ENCODE measurements at regions not wholly inside any gene's neighbourhood (a gene's known extent, or its start where the extent isn't known, plus 50 kb on each side); places are given as distances from the start of the nearest gene placed in this dataset.

DNA sequence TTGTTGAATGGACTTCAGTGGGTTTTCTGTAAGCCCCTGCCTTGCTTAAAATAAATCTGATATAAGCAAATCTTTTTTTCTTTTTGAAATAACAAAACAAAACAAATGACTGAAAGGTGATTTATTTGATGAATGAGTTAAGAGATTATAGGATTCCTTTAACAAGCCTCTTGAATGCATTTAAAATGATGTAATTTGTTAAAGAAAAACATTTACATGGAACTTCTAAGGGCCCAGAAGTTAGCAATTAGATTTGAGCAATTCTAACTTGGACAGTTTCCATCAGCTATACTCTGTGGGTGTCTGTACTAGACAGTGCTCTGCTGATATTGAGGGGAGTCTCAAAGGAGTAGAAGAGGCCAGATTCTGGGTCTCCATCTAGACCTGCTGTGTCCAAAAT lies 143.5 kb upstream of the RAG2 start (continued):
- TF ChIP-seq FOS (IDR thresholded peaks at IDR 0.05; ENCODE audit: borderline replicate concordance, extremely low read depth, insufficient read length), result no peak
- TF ChIP-seq NR2C1 (IDR thresholded peaks at IDR 0.05), result no peak
- no peak for TF ChIP-seq HDGF (IDR thresholded peaks at IDR 0.05)
- TF ChIP-seq SREBF2 (IDR thresholded peaks at IDR 0.05; ENCODE audit: low read length), result no peak
- TF ChIP-seq NR2F1 (conservative IDR thresholded peaks at IDR 0.05), result no peak
- TF ChIP-seq EED (IDR thresholded peaks at IDR 0.05; ENCODE audit: low read depth), result no peak
- TF ChIP-seq YBX1 (IDR thresholded peaks at IDR 0.05), result no peak

GRCh38 chr11:36738292-36738861 lies 140.3 kb upstream of the RAG2 start:
- Histone ChIP-seq H3K4me1 (ENCODE audit: control insufficient read depth, insufficient read depth, low read length) (peaks cover 16% of the 10 kb centered on the region), H3K4me2 (ENCODE audit: control insufficient read depth, insufficient read depth) (no peak overlapping the region), H3K79me2 (ENCODE audit: control insufficient read depth, insufficient read depth, low read length) (no peaks in the 10 kb centered on the region), H3K27ac (ENCODE audit: control insufficient read depth, insufficient read depth) (no peak overlapping the region), H3K9me3 (replicated peaks; ENCODE audit: control insufficient read depth, insufficient read depth, low read length) (no peaks in the 10 kb centered on the region), H3K27me3 (replicated peaks in 1 of 2; ENCODE audit: control insufficient read depth in 2 of 2, insufficient read depth in 2 of 2, low read length in 1 of 2) (no peaks in the 10 kb centered on the region), H3K36me3 (ENCODE audit: control insufficient read depth in 2 of 2, insufficient read depth in 2 of 2, low read length in 1 of 2) (no peaks in the 10 kb centered on the region), H4K20me1 (ENCODE audit: control insufficient read depth, insufficient read depth) (no peaks in the 10 kb centered on the region), H2AFZ (ENCODE audit: control insufficient read depth, low read depth, low read length) (no peak overlapping the region), H3K9ac (ENCODE audit: control insufficient read depth, insufficient read depth, low read length) (no peak overlapping the region), H3K4me3 (no peak overlapping the region)
- ChIA-PET POLR2A (no interaction called here), RAD21 (ENCODE audit: unreplicated experiment) (interaction anchor here (0.9 to 4.3 kb wide), 4 partner anchors 9 to 174 kb away, joined by 3 to 25 read pairs (median 6); no protein-coding TSS in a partner anchor), SMC1A (ENCODE audit: uncharacterized antibody, unreplicated experiment) (interaction anchor here (1.0 to 2.6 kb wide), 5 partner anchors 9 to 47 kb away, joined by 3 to 7 read pairs (median 4); no protein-coding TSS in a partner anchor), CTCF (interaction anchor here (0.6 to 6.1 kb wide), 8 partner anchors 10 to 245 kb away, joined by 3 to 80 read pairs (median 4); no protein-coding TSS in a partner anchor)
- intact Hi-C loops (cut with micrococcal nuclease; ENCODE audit: unreplicated experiment), result no loop called here
- ATAC-seq (peak; percentile 11; the same call in 2 of the 3 replicates), FAIRE-seq (no peak), DNase-seq (ENCODE audit: low read depth, low spot score) (no peak)
- in situ Hi-C loops (cut with MboI), result no loop called here
- WGBS (ENCODE audit: insufficient coverage, insufficient replicate concordance, low lambda C conversion rate, missing lambda C conversion rate), result 2% methylated on average over 3 of the region's 3 CpGs
- BruUV-seq (replicated peaks), result no TSS peak
- TF ChIP-seq BHLHE40 (IDR thresholded peaks at IDR 0.05; ENCODE audit: borderline replicate concordance in 1 of 2, low read depth in 2 of 2, low read length in 1 of 2) (no peak), ZNF24 (IDR thresholded peaks at IDR 0.05) (peak; percentile 74), FOXK2 (IDR thresholded peaks at IDR 0.05) (no peak), MEF2B (IDR thresholded peaks at IDR 0.05; ENCODE audit: partially characterized antibody, poor library complexity, severe bottlenecking) (peak; percentile 31), SRF (IDR thresholded peaks at IDR 0.05; ENCODE audit: low read depth in 2 of 2, low read length in 2 of 2) (no peak), NR2C1 (IDR thresholded peaks at IDR 0.05) (no peak), E2F4 (IDR thresholded peaks at IDR 0.05; ENCODE audit: low read depth, low read length) (no peak), SPI1 (IDR thresholded peaks at IDR 0.05; ENCODE audit: borderline replicate concordance, insufficient read depth, low read depth, low read length) (peak; percentile 78), ZBTB11 (CRISPR knock-in tag; IDR thresholded peaks at IDR 0.05) (no peak), ZNF274 (IDR thresholded peaks at IDR 0.05; ENCODE audit: insufficient read depth, insufficient read length) (no peak), RAD21 (IDR thresholded peaks at IDR 0.05; ENCODE audit: insufficient read depth, low read depth, low read length) (no peak)
- TF ChIP-seq, protein P1, sequence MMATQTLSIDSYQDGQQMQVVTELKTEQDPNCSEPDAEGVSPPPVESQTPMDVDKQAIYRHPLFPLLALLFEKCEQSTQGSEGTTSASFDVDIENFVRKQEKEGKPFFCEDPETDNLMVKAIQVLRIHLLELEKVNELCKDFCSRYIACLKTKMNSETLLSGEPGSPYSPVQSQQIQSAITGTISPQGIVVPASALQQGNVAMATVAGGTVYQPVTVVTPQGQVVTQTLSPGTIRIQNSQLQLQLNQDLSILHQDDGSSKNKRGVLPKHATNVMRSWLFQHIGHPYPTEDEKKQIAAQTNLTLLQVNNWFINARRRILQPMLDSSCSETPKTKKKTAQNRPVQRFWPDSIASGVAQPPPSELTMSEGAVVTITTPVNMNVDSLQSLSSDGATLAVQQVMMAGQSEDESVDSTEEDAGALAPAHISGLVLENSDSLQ (IDR thresholded peaks at IDR 0.05), result peak; percentile 69; the same call in 1 of the 2 replicates

All from GM12878 (cell line).